ENCODE measurements at regions not wholly inside any gene's neighbourhood (a gene's known extent, or its start where the extent isn't known, plus 50 kb on each side); places are given as distances from the start of the nearest gene placed in this dataset.
"Not testable (repeated sequence)": the region's sequence is repeated elsewhere in the genome, so short reads cannot be mapped to it uniquely, and the experiment has no call there.

DNA sequence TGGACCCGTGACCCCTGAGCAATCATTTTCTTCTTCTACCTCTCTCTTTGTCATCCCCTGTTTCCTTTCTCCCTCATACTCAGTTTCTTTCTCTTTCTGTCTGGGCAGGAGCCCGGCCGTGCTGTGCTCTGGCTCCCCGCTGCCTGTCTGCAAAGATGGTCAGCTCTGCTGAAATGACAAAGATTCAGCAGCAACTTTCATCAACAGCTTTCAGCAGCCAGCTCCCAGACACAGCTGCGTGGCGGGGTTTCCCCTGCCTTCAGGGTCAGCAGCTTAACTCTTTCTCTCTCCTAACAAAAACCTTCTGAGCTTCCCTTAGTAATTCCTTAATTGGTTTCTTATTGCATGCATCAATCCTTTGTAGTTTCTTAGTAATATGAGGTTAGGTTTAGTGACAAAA, 1234.4 kb downstream of the CNTNAP5 start:
- no peak for DNase-seq (ENCODE audit: extremely low spot score, unreplicated experiment)
- H3K36me3 Mint-ChIP-seq (ENCODE audit: unreplicated experiment), result no peaks in the 10 kb centered on the region
- TF ChIP-seq, protein P1, sequence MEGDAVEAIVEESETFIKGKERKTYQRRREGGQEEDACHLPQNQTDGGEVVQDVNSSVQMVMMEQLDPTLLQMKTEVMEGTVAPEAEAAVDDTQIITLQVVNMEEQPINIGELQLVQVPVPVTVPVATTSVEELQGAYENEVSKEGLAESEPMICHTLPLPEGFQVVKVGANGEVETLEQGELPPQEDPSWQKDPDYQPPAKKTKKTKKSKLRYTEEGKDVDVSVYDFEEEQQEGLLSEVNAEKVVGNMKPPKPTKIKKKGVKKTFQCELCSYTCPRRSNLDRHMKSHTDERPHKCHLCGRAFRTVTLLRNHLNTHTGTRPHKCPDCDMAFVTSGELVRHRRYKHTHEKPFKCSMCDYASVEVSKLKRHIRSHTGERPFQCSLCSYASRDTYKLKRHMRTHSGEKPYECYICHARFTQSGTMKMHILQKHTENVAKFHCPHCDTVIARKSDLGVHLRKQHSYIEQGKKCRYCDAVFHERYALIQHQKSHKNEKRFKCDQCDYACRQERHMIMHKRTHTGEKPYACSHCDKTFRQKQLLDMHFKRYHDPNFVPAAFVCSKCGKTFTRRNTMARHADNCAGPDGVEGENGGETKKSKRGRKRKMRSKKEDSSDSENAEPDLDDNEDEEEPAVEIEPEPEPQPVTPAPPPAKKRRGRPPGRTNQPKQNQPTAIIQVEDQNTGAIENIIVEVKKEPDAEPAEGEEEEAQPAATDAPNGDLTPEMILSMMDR (IDR thresholded peaks at IDR 0.05), result no peak
- H3K27ac Mint-ChIP-seq (ENCODE audit: unreplicated experiment), result no peak overlapping the region
- H3K27me3 Mint-ChIP-seq (ENCODE audit: unreplicated experiment), result no peaks in the 10 kb centered on the region
- H3K9me3 Mint-ChIP-seq (ENCODE audit: unreplicated experiment), result peaks cover 8% of the 10 kb centered on the region
- no peaks in the 10 kb centered on the region for H3K4me1 Mint-ChIP-seq (ENCODE audit: unreplicated experiment)
- no peak overlapping the region for H3K4me3 Mint-ChIP-seq (ENCODE audit: unreplicated experiment)

DNA sequence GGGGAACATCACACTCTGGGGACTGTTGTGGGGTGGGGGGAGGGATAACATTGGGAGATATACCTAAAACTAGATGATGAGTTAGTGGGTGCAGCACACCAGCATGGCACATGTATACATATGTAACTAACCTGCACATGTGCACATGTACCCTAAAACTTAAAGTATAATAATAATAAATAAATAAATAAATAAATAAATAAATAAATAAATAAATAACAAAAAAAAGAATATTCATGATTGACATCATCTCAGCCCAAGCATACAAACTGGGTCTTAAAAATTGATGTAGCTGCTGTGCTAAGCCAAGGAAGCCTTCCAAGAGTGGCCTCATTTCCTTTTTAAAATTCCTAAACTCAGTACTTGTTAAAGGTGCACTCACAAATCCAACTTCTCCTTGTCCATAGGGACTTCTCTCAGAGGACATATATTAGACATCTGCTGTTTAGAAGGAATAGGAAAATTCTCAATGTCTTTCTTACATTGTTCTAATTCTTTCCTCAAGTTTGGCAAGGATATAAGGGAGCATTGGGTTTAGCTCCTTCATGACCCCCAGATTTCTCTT, 1235.4 kb downstream of the CNTNAP5 start:
- not testable (repeated sequence) for H3K27ac Mint-ChIP-seq (ENCODE audit: unreplicated experiment); DNase-seq (ENCODE audit: extremely low spot score, unreplicated experiment); H3K4me3 Mint-ChIP-seq (ENCODE audit: unreplicated experiment); H3K9me3 Mint-ChIP-seq (ENCODE audit: unreplicated experiment); H3K4me1 Mint-ChIP-seq (ENCODE audit: unreplicated experiment); H3K27me3 Mint-ChIP-seq (ENCODE audit: unreplicated experiment); H3K36me3 Mint-ChIP-seq (ENCODE audit: unreplicated experiment)

DNA sequence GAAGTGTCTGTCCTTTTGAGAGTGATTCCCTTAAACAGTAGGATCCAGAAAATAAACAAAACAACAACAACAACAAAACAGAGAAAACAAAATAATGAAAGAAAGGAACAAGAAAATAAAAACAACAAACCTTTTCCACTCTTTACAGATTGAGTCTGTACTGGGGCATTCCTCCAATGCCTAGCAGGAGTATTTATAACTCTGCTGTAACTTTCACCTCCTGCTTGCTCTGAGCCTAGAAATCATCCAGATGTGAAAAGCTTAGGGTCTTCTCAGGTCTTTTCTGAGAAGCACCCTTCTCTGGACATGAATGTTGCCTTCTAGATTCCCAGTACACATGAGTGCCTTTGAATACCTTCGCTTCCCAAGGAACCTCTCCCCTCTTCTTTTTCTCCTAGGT, 1239.4 kb downstream of the CNTNAP5 start:
- Mint-ChIP-seq H3K4me1 (ENCODE audit: unreplicated experiment) (no peaks in the 10 kb centered on the region), H3K27ac (ENCODE audit: unreplicated experiment) (no peak overlapping the region), H3K4me3 (ENCODE audit: unreplicated experiment) (no peak overlapping the region), H3K9me3 (ENCODE audit: unreplicated experiment) (peaks cover 6% of the 10 kb centered on the region), H3K36me3 (ENCODE audit: unreplicated experiment) (no peaks in the 10 kb centered on the region), H3K27me3 (ENCODE audit: unreplicated experiment) (no peaks in the 10 kb centered on the region)
- DNase-seq (ENCODE audit: extremely low spot score, unreplicated experiment), result no peak
- TF ChIP-seq, protein P1 (IDR thresholded peaks at IDR 0.05), result no peak

DNA sequence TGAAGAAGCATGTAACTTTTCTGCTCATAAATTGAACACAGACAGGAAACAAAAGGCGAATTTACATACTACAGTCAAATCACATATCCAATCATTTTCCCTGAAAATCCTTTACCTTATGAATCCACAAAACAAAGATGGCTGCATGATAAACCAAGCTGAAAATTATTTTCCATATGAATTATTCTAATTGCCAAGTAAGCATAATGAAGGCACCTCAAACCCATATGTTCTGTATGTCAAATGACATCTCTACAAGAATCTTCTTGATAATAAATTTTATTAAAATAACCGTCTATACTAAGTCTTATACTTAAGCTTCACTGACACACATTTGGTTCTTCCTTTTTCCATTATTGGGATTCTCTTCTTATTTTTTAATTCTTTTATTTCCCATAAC, 1242.6 kb downstream of the CNTNAP5 start:
- TF ChIP-seq, protein P1 (IDR thresholded peaks at IDR 0.05), result no peak
- H3K9me3 Mint-ChIP-seq (ENCODE audit: unreplicated experiment), result peaks cover 3% of the 10 kb centered on the region
- no peak overlapping the region for H3K4me3 Mint-ChIP-seq (ENCODE audit: unreplicated experiment)
- no peaks in the 10 kb centered on the region for H3K36me3 Mint-ChIP-seq (ENCODE audit: unreplicated experiment)
- H3K4me1 Mint-ChIP-seq (ENCODE audit: unreplicated experiment), result no peaks in the 10 kb centered on the region
- H3K27ac Mint-ChIP-seq (ENCODE audit: unreplicated experiment), result no peak overlapping the region
- DNase-seq (ENCODE audit: extremely low spot score, unreplicated experiment), result no peak
- H3K27me3 Mint-ChIP-seq (ENCODE audit: unreplicated experiment), result no peaks in the 10 kb centered on the region

DNA sequence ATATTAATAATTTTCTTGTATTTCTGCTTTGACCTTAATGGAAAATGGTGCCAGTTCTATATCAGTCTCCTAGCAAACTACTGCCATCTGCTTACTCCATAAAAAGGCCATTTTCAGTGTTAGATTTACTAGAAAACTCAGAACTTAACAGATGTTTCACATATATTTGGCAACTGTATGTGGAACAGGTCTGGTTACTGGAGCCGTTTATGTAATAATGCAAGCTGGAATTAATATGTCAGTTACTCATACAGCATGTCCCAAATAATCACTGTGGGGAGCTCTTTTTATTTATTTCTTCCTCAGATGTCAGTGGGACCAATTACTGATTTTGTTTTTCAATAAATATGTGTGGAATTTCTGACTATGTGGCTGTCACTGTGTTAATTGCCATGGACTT, 1247.6 kb downstream of the CNTNAP5 start:
- DNase-seq (ENCODE audit: extremely low spot score, unreplicated experiment), result no peak
- no peaks in the 10 kb centered on the region for H3K4me1 Mint-ChIP-seq (ENCODE audit: unreplicated experiment)
- TF ChIP-seq, protein P1 (IDR thresholded peaks at IDR 0.05), result no peak
- no peaks in the 10 kb centered on the region for H3K36me3 Mint-ChIP-seq (ENCODE audit: unreplicated experiment)
- H3K4me3 Mint-ChIP-seq (ENCODE audit: unreplicated experiment), result no peak overlapping the region
- peaks cover 17% of the 10 kb centered on the region for H3K9me3 Mint-ChIP-seq (ENCODE audit: unreplicated experiment)
- no peak overlapping the region for H3K27ac Mint-ChIP-seq (ENCODE audit: unreplicated experiment)
- H3K27me3 Mint-ChIP-seq (ENCODE audit: unreplicated experiment), result no peaks in the 10 kb centered on the region

DNA sequence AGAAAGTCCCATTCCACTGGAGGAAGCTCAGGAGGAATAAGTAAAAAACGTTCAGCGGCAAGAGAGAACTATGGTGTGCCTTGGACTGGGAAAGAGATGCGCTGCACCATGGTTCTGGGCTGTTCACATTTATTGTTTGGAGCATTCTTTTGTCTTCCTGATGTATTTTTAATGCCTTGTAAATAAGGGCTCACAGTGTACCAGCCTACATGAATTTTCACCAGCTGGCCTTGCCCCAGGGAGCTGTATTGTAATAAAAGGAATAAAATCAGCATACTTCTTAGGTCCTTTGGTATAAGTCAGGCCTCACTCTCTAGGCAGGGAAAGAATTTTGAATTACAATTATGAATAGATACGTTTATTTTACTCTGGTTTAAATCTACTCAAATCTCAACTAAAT, 1249.6 kb downstream of the CNTNAP5 start:
- Mint-ChIP-seq H3K27me3 (ENCODE audit: unreplicated experiment) (no peaks in the 10 kb centered on the region), H3K4me1 (ENCODE audit: unreplicated experiment) (no peaks in the 10 kb centered on the region), H3K4me3 (ENCODE audit: unreplicated experiment) (no peak overlapping the region), H3K9me3 (ENCODE audit: unreplicated experiment) (peaks cover 23% of the 10 kb centered on the region), H3K27ac (ENCODE audit: unreplicated experiment) (no peak overlapping the region), H3K36me3 (ENCODE audit: unreplicated experiment) (no peaks in the 10 kb centered on the region)
- TF ChIP-seq, protein P1 (IDR thresholded peaks at IDR 0.05), result no peak
- no peak for DNase-seq (ENCODE audit: extremely low spot score, unreplicated experiment)

Measured in osteocyte (in vitro differentiated cells).